D721Med (cell line): ENCODE measurements at regions not wholly inside any gene's neighbourhood (a gene's known extent, or its start where the extent isn't known, plus 50 kb on each side); places are given as distances from the start of the nearest gene placed in this dataset.

Source experiments
- DNase-seq: peaks from one replicate; pipeline ENCODE4 v3.0.0; 2011; ENCODE audit warnings: low spot score; ENCODE audit not compliant: insufficient read length
- FAIRE-seq: peaks from 2 replicates; lab custom pipeline; 2011; peaks lifted over from hg19 to GRCh38; lab: Jason Lieb, UNC
- CTCF ChIP-seq: IDR thresholded peaks from 2 replicates; pipeline ENCODE4 v1.5.1; 2012; ENCODE audit warnings: mild to moderate bottlenecking, control low read depth; ENCODE audit not compliant: insufficient read depth; ENCODE audit errors: missing control alignments

GRCh38 chr16:22967521-22968095 lies 153.6 kb downstream of the HS3ST2 start:
- DNase-seq = no peak
- FAIRE-seq = no peak
- no peak for TF ChIP-seq CTCF
